Breast epithelium (tissue), 3 donors: ENCODE measurements at regions not wholly inside any gene's neighbourhood (a gene's known extent, or its start where the extent isn't known, plus 50 kb on each side); places are given as distances from the start of the nearest gene placed in this dataset.

Source experiments
- CTCF ChIP-seq, 3 donors: fragments of 450-650 bp; IDR thresholded peaks; one replicate each; pipeline ENCODE4 v1.5.1; 2016 to 2017; ENCODE audit warnings: antibody characterized with exemption in 3 of 3, mild to moderate bottlenecking in 3 of 3, moderate library complexity in 3 of 3
- POLR2AphosphoS5 ChIP-seq, 3 donors: sonication (generic); formaldehyde crosslinking; IDR thresholded peaks; one replicate each; pipeline ENCODE4 v1.6.1; 2017; ENCODE audit warnings: antibody characterized with exemption in 3 of 3

DNA sequence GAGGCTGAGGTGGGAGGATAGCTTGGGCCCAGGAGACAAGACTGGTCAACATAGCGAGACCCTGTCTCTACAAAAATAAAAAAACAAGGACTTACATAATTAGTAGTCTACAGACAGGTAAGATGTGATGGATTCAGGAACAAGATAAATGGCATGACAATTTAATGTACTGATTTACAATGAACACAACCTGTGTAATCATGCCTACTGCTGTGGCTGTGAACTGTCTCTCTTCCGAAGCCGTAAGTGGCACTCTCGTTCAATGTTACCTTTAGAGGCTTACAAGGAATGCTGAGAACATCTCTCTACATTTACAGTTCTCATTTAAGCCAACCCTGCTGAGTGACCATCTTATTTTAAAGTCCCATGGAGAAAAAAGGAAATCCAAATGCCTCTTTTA lies 134.8 kb upstream of the PRDM1 start:
- no peak for TF ChIP-seq CTCF (IDR thresholded peaks at IDR 0.05)
- no peak for TF ChIP-seq POLR2AphosphoS5 (IDR thresholded peaks at IDR 0.05)
